Lung (tissue), 11 donors: ENCODE measurements at regions not wholly inside any gene's neighbourhood (a gene's known extent, or its start where the extent isn't known, plus 50 kb on each side); places are given as distances from the start of the nearest gene placed in this dataset.
"Not testable (repeated sequence)": the region's sequence is repeated elsewhere in the genome, so short reads cannot be mapped to it uniquely, and the experiment has no call there.

Experiments
- ATAC-seq: fragments of 200-7000 bp; cut with Tn5 transposase; one replicate; pipeline ENCODE4 v1.9.1; 2020; ENCODE audit warnings: moderate number of reproducible peaks; ENCODE audit not compliant: insufficient read depth, low FRiP score
- DNase-seq, 3 donors: peaks; one replicate each; pipeline ENCODE4 v3.0.0-alpha.2; 2013 to 2017
- H3K27ac ChIP-seq, 2 donors: one replicate each; pipeline ENCODE4 v1.5.1; 2013; ENCODE audit warnings: mild to moderate bottlenecking in 2 of 2, moderate library complexity in 2 of 2, control low read depth in 1 of 2, inconsistent platforms in 1 of 2, low read depth in 1 of 2, low read length in 1 of 2
- H3K27me3 ChIP-seq, 3 donors: one replicate each; pipeline ENCODE4 v1.5.1; 2013; ENCODE audit warnings: low read length in 2 of 3; ENCODE audit not compliant: control insufficient read depth in 3 of 3, insufficient read depth in 3 of 3
- H3K36me3 ChIP-seq, 4 donors: one replicate each; pipeline ENCODE4 v1.5.1; 2013; ENCODE audit warnings: low read length in 4 of 4, mild to moderate bottlenecking in 1 of 4, moderate library complexity in 1 of 4; ENCODE audit not compliant: control insufficient read depth in 4 of 4, insufficient read depth in 4 of 4
- H3K4me1 ChIP-seq, 5 donors: one replicate each; pipeline ENCODE4 v1.5.1; 2013; ENCODE audit warnings: low read length in 5 of 5, mild to moderate bottlenecking in 2 of 5, moderate library complexity in 1 of 5; ENCODE audit not compliant: control insufficient read depth in 5 of 5, insufficient read depth in 5 of 5
- H3K4me3 ChIP-seq: one replicate; pipeline ENCODE4 v1.5.1; 2013; ENCODE audit warnings: mild to moderate bottlenecking, control low read depth, moderate library complexity
- H3K9ac ChIP-seq, 2 donors: one replicate each; pipeline ENCODE4 v1.5.1; 2013; ENCODE audit warnings: low read length in 2 of 2, control low read depth in 1 of 2; ENCODE audit not compliant: insufficient read depth in 1 of 2
- H3K9me3 ChIP-seq, 4 donors: one replicate each; pipeline ENCODE4 v1.5.1; 2013; ENCODE audit warnings: low read length in 3 of 4, mild to moderate bottlenecking in 1 of 4, moderate library complexity in 1 of 4; ENCODE audit not compliant: control insufficient read depth in 4 of 4, insufficient read depth in 3 of 4
- WGBS, 2 donors: extraction: QIAGEN DNeasy Blood & Tissue Kit; methylation state at CpG; one replicate each; pipeline ENCODE4 v1.1.7; 2013; 5-methylcytosine and 5-hydroxymethylcytosine counted together
- TF ChIP-seq, protein P1 (sequence below): IDR thresholded peaks from 2 replicates; pipeline ENCODE4 v1.5.1; 2012; ENCODE audit warnings: mild to moderate bottlenecking; ENCODE audit errors: control extremely low read depth, extremely low read depth
- donor health status: control.
- donor health status: control.
- donor health status: Bipolar disorder and iron deficiency.
- donor health status: healthy.
- donor health status: DM: yes; HTN: yes; CAD: no.

DNA sequence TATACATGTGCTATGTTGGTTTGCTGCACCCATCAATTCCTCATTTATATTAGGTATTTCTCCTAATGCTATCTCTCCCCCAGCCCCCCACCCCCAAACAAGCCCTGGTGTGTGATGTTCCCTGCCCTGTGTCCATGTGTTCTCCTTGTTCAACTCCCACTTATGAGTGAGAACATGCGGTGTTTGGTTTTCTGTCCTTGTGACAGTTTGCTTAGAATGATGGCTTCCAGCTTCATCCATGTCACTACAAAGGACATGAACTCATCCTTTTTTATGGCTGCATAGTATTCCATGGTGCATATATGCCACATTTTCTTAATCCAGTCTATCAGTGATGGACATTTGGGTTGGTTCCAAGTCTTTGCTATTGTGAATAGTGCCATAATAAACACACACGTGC is 68.4 kb upstream of the TOP3B start:
- H3K36me3 ChIP-seq, H3K27ac ChIP-seq, ATAC-seq, H3K4me3 ChIP-seq, DNase-seq, H3K4me1 ChIP-seq, H3K9me3 ChIP-seq, H3K9ac ChIP-seq: not testable (repeated sequence)
- WGBS, 2 donors: 49 to 50% methylated on average over 2 of the region's 2 CpGs
- H3K27me3 ChIP-seq: peaks cover 0 to 14% (median 0%) of the 10 kb centered on the region in 3 donors

DNA sequence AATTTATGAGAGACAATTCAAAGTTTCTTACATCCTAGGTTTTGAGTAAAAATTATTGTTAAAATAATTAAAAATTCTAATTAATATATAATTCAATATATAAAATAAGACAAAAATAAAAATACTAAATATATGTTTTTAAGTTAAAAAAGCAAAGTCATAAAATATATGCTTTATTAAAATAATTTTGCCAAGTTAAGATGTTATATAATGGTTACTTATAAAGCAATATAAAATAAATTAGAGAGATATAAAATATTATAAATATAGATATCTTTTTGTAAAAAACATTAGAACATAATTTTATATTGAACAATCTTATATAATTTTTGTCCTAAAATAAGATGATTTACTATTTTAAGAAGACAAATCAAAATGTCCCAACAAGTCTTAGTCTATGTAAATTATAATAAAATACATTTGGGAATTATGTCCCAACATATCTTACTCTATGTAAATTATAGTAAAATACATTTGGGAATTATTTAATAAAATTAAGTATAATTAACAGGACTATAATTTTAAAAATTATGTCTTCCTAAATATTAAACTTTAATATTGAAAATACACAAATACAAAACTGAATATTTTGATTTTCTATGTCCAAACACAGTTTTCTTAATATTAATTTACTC is 67.7 kb upstream of the TOP3B start:
- Histone ChIP-seq H3K9me3 (peaks cover 0 to 4% (median 0%) of the 10 kb centered on the region in 4 donors), H3K4me1 (no peaks in the 10 kb centered on the region)

DNA sequence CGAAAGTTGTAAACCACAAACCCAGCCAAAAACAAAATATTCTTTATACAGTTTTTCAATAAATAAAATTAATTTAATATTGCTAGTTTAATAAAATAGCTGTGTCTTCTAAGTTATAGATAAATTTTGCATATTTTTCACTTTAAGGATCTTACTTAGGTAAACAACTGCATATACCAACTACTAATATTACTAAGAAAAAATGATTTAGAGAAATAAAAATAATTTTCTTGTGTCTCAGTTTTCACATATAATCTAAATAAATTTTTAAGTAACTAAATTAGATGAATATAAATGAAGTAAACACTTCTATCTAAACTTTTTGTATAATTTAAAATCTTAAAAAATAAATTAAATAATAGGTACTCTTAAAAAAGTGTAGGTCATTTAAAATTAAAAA is 67.1 kb upstream of the TOP3B start:
- TF ChIP-seq, protein P1, sequence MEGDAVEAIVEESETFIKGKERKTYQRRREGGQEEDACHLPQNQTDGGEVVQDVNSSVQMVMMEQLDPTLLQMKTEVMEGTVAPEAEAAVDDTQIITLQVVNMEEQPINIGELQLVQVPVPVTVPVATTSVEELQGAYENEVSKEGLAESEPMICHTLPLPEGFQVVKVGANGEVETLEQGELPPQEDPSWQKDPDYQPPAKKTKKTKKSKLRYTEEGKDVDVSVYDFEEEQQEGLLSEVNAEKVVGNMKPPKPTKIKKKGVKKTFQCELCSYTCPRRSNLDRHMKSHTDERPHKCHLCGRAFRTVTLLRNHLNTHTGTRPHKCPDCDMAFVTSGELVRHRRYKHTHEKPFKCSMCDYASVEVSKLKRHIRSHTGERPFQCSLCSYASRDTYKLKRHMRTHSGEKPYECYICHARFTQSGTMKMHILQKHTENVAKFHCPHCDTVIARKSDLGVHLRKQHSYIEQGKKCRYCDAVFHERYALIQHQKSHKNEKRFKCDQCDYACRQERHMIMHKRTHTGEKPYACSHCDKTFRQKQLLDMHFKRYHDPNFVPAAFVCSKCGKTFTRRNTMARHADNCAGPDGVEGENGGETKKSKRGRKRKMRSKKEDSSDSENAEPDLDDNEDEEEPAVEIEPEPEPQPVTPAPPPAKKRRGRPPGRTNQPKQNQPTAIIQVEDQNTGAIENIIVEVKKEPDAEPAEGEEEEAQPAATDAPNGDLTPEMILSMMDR: no peak
- ATAC-seq: no peak
- WGBS, 2 donors: 33 to 74% methylated on average over 1 of the region's 1 CpG

More for the DNA sequence above, 67.7 kb upstream of the TOP3B start:
- Histone ChIP-seq H3K27me3 (peaks cover 0 to 14% (median 0%) of the 10 kb centered on the region in 3 donors), H3K4me3 (no peak overlapping the region), H3K36me3 (no peaks in the 10 kb centered on the region), H3K9ac (no peak overlapping the region), H3K27ac (no peak overlapping the region)
- DNase-seq: no peak
- TF ChIP-seq, protein P1: no peak
- ATAC-seq: no peak

DNA sequence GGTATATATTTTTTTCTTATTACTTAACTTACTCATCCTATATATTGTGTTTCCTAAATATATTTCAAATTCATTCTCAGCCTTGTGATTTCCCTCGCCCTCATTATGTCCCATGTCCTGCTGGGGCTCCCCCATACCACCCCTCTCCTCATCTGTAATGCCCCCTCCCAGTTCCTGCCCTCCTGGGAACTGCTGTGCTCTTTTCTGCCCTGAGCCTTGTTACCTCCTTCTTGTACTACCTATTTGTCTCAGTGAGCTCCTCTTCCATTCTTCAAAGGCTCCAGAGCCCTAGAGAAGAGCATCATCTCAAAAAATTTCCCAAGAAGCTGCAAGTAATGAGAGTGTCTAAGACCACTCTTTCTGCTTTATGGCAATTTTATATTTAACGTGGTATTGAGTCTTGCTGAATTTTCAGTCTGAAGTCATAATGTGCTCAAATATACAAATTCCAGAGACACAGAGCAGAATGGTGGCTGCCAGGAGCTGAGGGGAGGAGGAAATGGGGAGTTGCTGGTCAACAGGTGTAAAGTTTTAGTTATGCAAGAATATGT is 66.5 kb upstream of the TOP3B start:
- peaks cover 0 to 14% (median 0%) of the 10 kb centered on the region in 3 donors for H3K27me3 ChIP-seq
- TF ChIP-seq, protein P1: no peak
- WGBS, 2 donors: 25 to 35% methylated on average over 2 of the region's 2 CpGs

More for the DNA sequence above, 67.1 kb upstream of the TOP3B start:
- Histone ChIP-seq H3K9me3 (peaks cover 0 to 4% (median 0%) of the 10 kb centered on the region in 4 donors), H3K4me3 (no peak overlapping the region), H3K27me3 (peaks cover 0 to 14% (median 0%) of the 10 kb centered on the region in 3 donors), H3K27ac (no peak overlapping the region), H3K9ac (no peak overlapping the region), H3K36me3 (no peaks in the 10 kb centered on the region), H3K4me1 (no peaks in the 10 kb centered on the region)
- no peak for DNase-seq

More for the DNA sequence above, 66.5 kb upstream of the TOP3B start:
- Histone ChIP-seq H3K4me1 (no peaks in the 10 kb centered on the region), H3K9ac (no peak overlapping the region), H3K27ac (no peak overlapping the region), H3K36me3 (no peaks in the 10 kb centered on the region), H3K9me3 (peaks cover 0 to 4% (median 0%) of the 10 kb centered on the region in 4 donors), H3K4me3 (no peak overlapping the region)
- DNase-seq (no peak), ATAC-seq (no peak)
